Skin epidermis (tissue), 12 donors: ENCODE measurements at regions not wholly inside any gene's neighbourhood (a gene's known extent, or its start where the extent isn't known, plus 50 kb on each side); places are given as distances from the start of the nearest gene placed in this dataset.
"Not testable (repeated sequence)": the region's sequence is repeated elsewhere in the genome, so short reads cannot be mapped to it uniquely, and the experiment has no call there.

Source experiments
- H3K27ac ChIP-seq, 21 experiments: fragments of 200-600 bp; sonication (generic) in 11 of 21; one replicate each; pipeline ENCODE4 v1.5.0; 2020; ENCODE audit warnings: mild to moderate bottlenecking in 3 of 21, inconsistent platforms in 2 of 21, moderate library complexity in 2 of 21
- H3K4me3 ChIP-seq, 7 experiments: fragments of 200-600 bp; sonication (generic) in 2 of 7; one replicate each; pipeline ENCODE4 v1.5.0; 2020; ENCODE audit warnings: inconsistent platforms in 2 of 7, mild to moderate bottlenecking in 2 of 7, moderate library complexity in 1 of 7

- H3K4me3 ChIP-seq = no peak overlapping the region
Observed at GRCh38 chr5:118165619-118166018, 822.7 kb downstream of the DTWD2 start.

GRCh38 chr5:118156181-118156580 is 832.2 kb downstream of the DTWD2 start:
- Histone ChIP-seq H3K4me3 (no peak overlapping the region), H3K27ac (no peak overlapping the region)

More at GRCh38 chr5:118165619-118166018, 822.7 kb downstream of the DTWD2 start:
- H3K27ac ChIP-seq = no peak overlapping the region

- Histone ChIP-seq H3K27ac (no peak overlapping the region), H3K4me3 (no peak overlapping the region)
Observed at GRCh38 chr5:118146824-118147223, 841.5 kb downstream of the DTWD2 start.

- H3K4me3 ChIP-seq = no peak overlapping the region
- no peak overlapping the region for H3K27ac ChIP-seq
Observed at GRCh38 chr5:118144540-118144939, 843.8 kb downstream of the DTWD2 start.

GRCh38 chr5:118139361-118139760 is 849.0 kb downstream of the DTWD2 start:
- Histone ChIP-seq H3K27ac (no peak overlapping the region), H3K4me3 (no peak overlapping the region)

GRCh38 chr5:118126159-118126558 is 862.2 kb downstream of the DTWD2 start:
- H3K27ac ChIP-seq = no peak overlapping the region
- H3K4me3 ChIP-seq = no peak overlapping the region

- H3K4me3 ChIP-seq = no peak overlapping the region
Observed at GRCh38 chr5:118125687-118126086, 862.7 kb downstream of the DTWD2 start.

GRCh38 chr5:118121258-118121657 is 867.1 kb downstream of the DTWD2 start:
- H3K4me3 ChIP-seq = no peak overlapping the region
- H3K27ac ChIP-seq = no peak overlapping the region

More at GRCh38 chr5:118125687-118126086, 862.7 kb downstream of the DTWD2 start:
- H3K27ac ChIP-seq = no peak overlapping the region

- H3K4me3 ChIP-seq = no peak overlapping the region
Observed at GRCh38 chr5:118115791-118116190, 872.6 kb downstream of the DTWD2 start.

GRCh38 chr5:118111956-118112355 is 876.4 kb downstream of the DTWD2 start:
- Histone ChIP-seq H3K4me3 (no peak overlapping the region), H3K27ac (no peak overlapping the region)

More at GRCh38 chr5:118115791-118116190, 872.6 kb downstream of the DTWD2 start:
- H3K27ac ChIP-seq = no peak overlapping the region

GRCh38 chr5:118107246-118107645 is 881.1 kb downstream of the DTWD2 start:
- H3K27ac ChIP-seq, H3K4me3 ChIP-seq: not testable (repeated sequence)

- Histone ChIP-seq H3K27ac (no peak overlapping the region), H3K4me3 (no peak overlapping the region)
Observed at GRCh38 chr5:118098716-118099115, 889.6 kb downstream of the DTWD2 start.

- H3K4me3 ChIP-seq = no peak overlapping the region
- H3K27ac ChIP-seq = no peak overlapping the region
Observed at GRCh38 chr5:118095115-118095514, 893.2 kb downstream of the DTWD2 start.

- Histone ChIP-seq H3K27ac (no peak overlapping the region), H3K4me3 (no peak overlapping the region)
Observed at GRCh38 chr5:118088448-118088847, 899.9 kb downstream of the DTWD2 start.

- H3K4me3 ChIP-seq = no peak overlapping the region
- no peak overlapping the region for H3K27ac ChIP-seq
Observed at GRCh38 chr5:118076490-118076889, 911.9 kb downstream of the DTWD2 start.

- no peak overlapping the region for H3K4me3 ChIP-seq
- H3K27ac ChIP-seq = no peak overlapping the region
Observed at GRCh38 chr5:118070041-118070440, 918.3 kb downstream of the DTWD2 start.

- H3K4me3 ChIP-seq = no peak overlapping the region
Observed at GRCh38 chr5:118069452-118069851, 918.9 kb downstream of the DTWD2 start.

GRCh38 chr5:118068886-118069285 is 919.5 kb downstream of the DTWD2 start:
- Histone ChIP-seq H3K4me3 (no peak overlapping the region), H3K27ac (no peak overlapping the region)

More at GRCh38 chr5:118069452-118069851, 918.9 kb downstream of the DTWD2 start:
- H3K27ac ChIP-seq = no peak overlapping the region

- H3K27ac ChIP-seq, H3K4me3 ChIP-seq: not testable (repeated sequence)
Observed at GRCh38 chr5:118063836-118064235, 924.5 kb downstream of the DTWD2 start.

- H3K4me3 ChIP-seq = no peak overlapping the region
- no peak overlapping the region for H3K27ac ChIP-seq
Observed at GRCh38 chr5:118060833-118061232, 927.5 kb downstream of the DTWD2 start.

- Histone ChIP-seq H3K4me3 (no peak overlapping the region), H3K27ac (no peak overlapping the region)
Observed at GRCh38 chr5:118052503-118052902, 935.8 kb downstream of the DTWD2 start.

- no peak overlapping the region for H3K27ac ChIP-seq
- no peak overlapping the region for H3K4me3 ChIP-seq
Observed at GRCh38 chr5:118044169-118044568, 944.2 kb downstream of the DTWD2 start.
